OCI-LY1 (cell line): ENCODE measurements at regions not wholly inside any gene's neighbourhood (a gene's known extent, or its start where the extent isn't known, plus 50 kb on each side); places are given as distances from the start of the nearest gene placed in this dataset.

ENCODE experiments used
- EZH2 ChIP-seq: fragments of 200-600 bp; sonication (generic), shearing (Covaris generic); IDR thresholded peaks from 2 replicates; pipeline ENCODE4 v1.8.0; 2017; ENCODE audit warnings: borderline replicate concordance, mixed run types, mild to moderate bottlenecking, antibody characterized with exemption, low read length, moderate library complexity, mixed read lengths
- TF ChIP-seq, protein P1 (sequence below): fragments of 200-600 bp; sonication (generic), shearing (Covaris generic); IDR thresholded peaks from 2 replicates; pipeline ENCODE4 v1.5.1; 2017; ENCODE audit warnings: mild to moderate bottlenecking, antibody characterized with exemption, low read length, moderate library complexity, mixed read lengths

DNA sequence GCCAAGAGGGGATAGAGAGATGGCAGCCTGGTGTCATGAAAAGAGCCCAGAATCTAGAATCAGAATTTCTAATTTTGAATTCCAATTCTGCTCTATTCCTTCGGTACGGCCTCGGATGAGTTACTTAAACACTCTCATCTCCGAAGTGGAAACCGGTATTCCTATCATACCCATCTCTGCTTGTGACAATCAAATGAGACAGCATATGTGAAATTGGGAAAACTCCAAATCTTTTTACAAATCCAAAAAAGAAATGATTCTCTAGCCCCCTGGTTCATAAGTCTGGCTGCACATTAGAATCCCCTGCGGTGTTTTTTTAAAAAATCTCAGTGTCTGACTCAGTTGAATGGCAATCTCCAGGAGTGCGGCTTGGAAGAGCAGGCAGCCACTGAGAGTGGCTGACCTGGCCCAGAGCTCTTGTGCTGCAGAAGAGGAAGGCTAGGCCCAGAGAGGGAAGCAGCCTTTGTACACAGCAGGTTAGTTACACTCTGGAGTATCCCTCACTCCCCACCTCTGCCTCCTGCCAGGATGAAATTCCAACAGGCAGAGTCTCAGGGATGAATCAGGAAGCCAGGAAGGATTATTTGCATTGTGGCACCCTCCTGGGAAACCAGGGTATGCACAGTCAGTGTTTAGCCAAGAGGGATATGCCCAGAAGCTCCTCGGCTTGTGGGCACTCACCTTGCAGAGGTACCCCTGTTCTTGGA is 93.6 kb upstream of the ISX start:
- TF ChIP-seq EZH2, result no peak
- TF ChIP-seq, protein P1, sequence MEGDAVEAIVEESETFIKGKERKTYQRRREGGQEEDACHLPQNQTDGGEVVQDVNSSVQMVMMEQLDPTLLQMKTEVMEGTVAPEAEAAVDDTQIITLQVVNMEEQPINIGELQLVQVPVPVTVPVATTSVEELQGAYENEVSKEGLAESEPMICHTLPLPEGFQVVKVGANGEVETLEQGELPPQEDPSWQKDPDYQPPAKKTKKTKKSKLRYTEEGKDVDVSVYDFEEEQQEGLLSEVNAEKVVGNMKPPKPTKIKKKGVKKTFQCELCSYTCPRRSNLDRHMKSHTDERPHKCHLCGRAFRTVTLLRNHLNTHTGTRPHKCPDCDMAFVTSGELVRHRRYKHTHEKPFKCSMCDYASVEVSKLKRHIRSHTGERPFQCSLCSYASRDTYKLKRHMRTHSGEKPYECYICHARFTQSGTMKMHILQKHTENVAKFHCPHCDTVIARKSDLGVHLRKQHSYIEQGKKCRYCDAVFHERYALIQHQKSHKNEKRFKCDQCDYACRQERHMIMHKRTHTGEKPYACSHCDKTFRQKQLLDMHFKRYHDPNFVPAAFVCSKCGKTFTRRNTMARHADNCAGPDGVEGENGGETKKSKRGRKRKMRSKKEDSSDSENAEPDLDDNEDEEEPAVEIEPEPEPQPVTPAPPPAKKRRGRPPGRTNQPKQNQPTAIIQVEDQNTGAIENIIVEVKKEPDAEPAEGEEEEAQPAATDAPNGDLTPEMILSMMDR, result no peak
